Peyer's patch (tissue), 4 donors: ENCODE measurements at regions not wholly inside any gene's neighbourhood (a gene's known extent, or its start where the extent isn't known, plus 50 kb on each side); places are given as distances from the start of the nearest gene placed in this dataset.

ENCODE experiments used
- DNase-seq, 3 donors: peaks; one replicate each; pipeline ENCODE4 v3.0.0-alpha.2; 2017 to 2019
- H3K27ac ChIP-seq, 4 donors: fragments of 200-600 bp; sonication (generic); one replicate each; pipeline ENCODE4 v1.5.1; 2016 to 2019
- H3K27me3 ChIP-seq, 2 donors: fragments of 200-600 bp; sonication (generic); one replicate each; pipeline ENCODE4 v1.5.1; 2019
- H3K36me3 ChIP-seq, 3 donors: fragments of 200-600 bp; sonication (generic); one replicate each; pipeline ENCODE4 v1.5.1; 2016 to 2019
- H3K4me1 ChIP-seq, 4 donors: fragments of 200-600 bp; sonication (generic); one replicate each; pipeline ENCODE4 v1.5.1; 2016 to 2019
- H3K4me3 ChIP-seq, 4 donors: fragments of 200-600 bp; sonication (generic); 1 replicate in 3 of 4; 2 replicates in 1 of 4; pipeline ENCODE4 v1.5.1; 2016 to 2019; ENCODE audit warnings: mild to moderate bottlenecking in 1 of 4
- H3K9me3 ChIP-seq, 4 donors: fragments of 200-600 bp; sonication (generic); one replicate each; pipeline ENCODE4 v1.5.1; 2016 to 2019; ENCODE audit warnings: mild to moderate bottlenecking in 1 of 4
- CTCF ChIP-seq, 6 experiments: fragments of 450-650 bp in 4 of 6; fragments of 200-600 bp in 2 of 6; sonication (generic) in 1 of 6; IDR thresholded peaks; one replicate each; pipeline ENCODE4 v1.5.1; 2017 to 2019; ENCODE audit warnings: antibody characterized with exemption in 6 of 6, mild to moderate bottlenecking in 3 of 6, moderate library complexity in 1 of 6
- POLR2A ChIP-seq, 2 donors: fragments of 450-650 bp; IDR thresholded peaks; one replicate each; pipeline ENCODE4 v1.5.1; 2017; ENCODE audit warnings: antibody characterized with exemption in 2 of 2, mild to moderate bottlenecking in 2 of 2, moderate library complexity in 2 of 2

GRCh38 chr14:97584528-97584927 lies 787.3 kb downstream of the VRK1 start:
- Histone ChIP-seq H3K9me3 (no peaks in the 10 kb centered on the region), H3K36me3 (no peaks in the 10 kb centered on the region), H3K4me1 (no peaks in the 10 kb centered on the region), H3K27ac (no peak overlapping the region), H3K4me3 (no peak overlapping the region), H3K27me3 (no peaks in the 10 kb centered on the region)
- TF ChIP-seq CTCF (IDR thresholded peaks at IDR 0.05) (no peak), POLR2A (IDR thresholded peaks at IDR 0.05) (no peak)
- no peak for DNase-seq

- Histone ChIP-seq H3K4me1 (no peaks in the 10 kb centered on the region), H3K9me3 (no peaks in the 10 kb centered on the region), H3K36me3 (no peaks in the 10 kb centered on the region), H3K4me3 (no peak overlapping the region), H3K27me3 (no peaks in the 10 kb centered on the region), H3K27ac (no peak overlapping the region)
- no peak for DNase-seq
- no peak for TF ChIP-seq POLR2A (IDR thresholded peaks at IDR 0.05)
- TF ChIP-seq CTCF (IDR thresholded peaks at IDR 0.05) = no peak
These were observed 795.3 kb downstream of the VRK1 start for GRCh38 chr14:97592341-97592980.

GRCh38 chr14:97594306-97594705 lies 797.1 kb downstream of the VRK1 start:
- Histone ChIP-seq H3K27ac (no peak overlapping the region), H3K27me3 (no peaks in the 10 kb centered on the region), H3K9me3 (no peaks in the 10 kb centered on the region), H3K4me1 (no peaks in the 10 kb centered on the region), H3K36me3 (no peaks in the 10 kb centered on the region), H3K4me3 (no peak overlapping the region)
- TF ChIP-seq POLR2A (IDR thresholded peaks at IDR 0.05) (no peak), CTCF (IDR thresholded peaks at IDR 0.05) (no peak)
- no peak for DNase-seq

GRCh38 chr14:97602438-97603117 lies 805.4 kb downstream of the VRK1 start:
- H3K27ac ChIP-seq = peak overlapping the region; percentile 37 to 67 (median 54)
- peak in 2 of 3 donors; percentile 66 to 77 for DNase-seq

GRCh38 chr14:97603201-97603600 lies 806.0 kb downstream of the VRK1 start:
- Histone ChIP-seq H3K36me3 (no peaks in the 10 kb centered on the region), H3K27ac (peak overlapping the region; percentile 26 to 63 (median 48)), H3K4me3 (no peak overlapping the region), H3K27me3 (no peaks in the 10 kb centered on the region), H3K4me1 (no peaks in the 10 kb centered on the region), H3K9me3 (no peaks in the 10 kb centered on the region)
- TF ChIP-seq POLR2A (IDR thresholded peaks at IDR 0.05) (no peak), CTCF (IDR thresholded peaks at IDR 0.05) (peak in 1 of 6 experiments; percentile 11)
- no peak for DNase-seq

More at GRCh38 chr14:97602438-97603117, 805.4 kb downstream of the VRK1 start:
- Histone ChIP-seq H3K4me3 (no peak overlapping the region), H3K27me3 (no peaks in the 10 kb centered on the region), H3K9me3 (no peaks in the 10 kb centered on the region), H3K36me3 (no peaks in the 10 kb centered on the region), H3K4me1 (no peaks in the 10 kb centered on the region)
- no peak for TF ChIP-seq POLR2A (IDR thresholded peaks at IDR 0.05)
- no peak for TF ChIP-seq CTCF (IDR thresholded peaks at IDR 0.05)
